Activated CD8-positive, alpha-beta memory T cell treated with anti-CD3 and anti-CD28 coated beads, Interleukin-2, amount 50 U/mL, for 24 hours (primary cell): ENCODE measurements at regions not wholly inside any gene's neighbourhood (a gene's known extent, or its start where the extent isn't known, plus 50 kb on each side); places are given as distances from the start of the nearest gene placed in this dataset.

Experiments
- DNase-seq: peaks from one replicate; pipeline ENCODE4 v3.0.0-alpha.2; 2020; ENCODE audit errors: extremely low read depth

DNA sequence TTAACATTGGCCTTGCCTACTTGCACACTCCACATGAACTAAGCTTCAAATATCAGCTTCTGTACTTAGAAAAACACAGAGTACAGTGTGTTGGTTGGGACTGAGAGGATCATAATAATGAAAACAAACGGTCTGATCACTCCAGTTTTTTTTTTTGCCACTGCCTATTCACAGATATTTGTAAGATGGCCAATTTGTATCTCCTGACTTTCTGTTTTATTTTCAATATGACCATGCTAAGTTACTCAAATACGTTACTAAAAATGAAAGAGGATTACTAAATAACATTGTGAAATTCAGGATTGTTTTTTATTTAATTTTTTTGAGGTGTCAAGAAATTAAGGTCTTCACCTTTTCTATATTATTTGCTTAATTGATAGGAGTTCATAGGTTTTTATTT is 595.1 kb downstream of the TUSC7 start:
- no peak for DNase-seq

DNA sequence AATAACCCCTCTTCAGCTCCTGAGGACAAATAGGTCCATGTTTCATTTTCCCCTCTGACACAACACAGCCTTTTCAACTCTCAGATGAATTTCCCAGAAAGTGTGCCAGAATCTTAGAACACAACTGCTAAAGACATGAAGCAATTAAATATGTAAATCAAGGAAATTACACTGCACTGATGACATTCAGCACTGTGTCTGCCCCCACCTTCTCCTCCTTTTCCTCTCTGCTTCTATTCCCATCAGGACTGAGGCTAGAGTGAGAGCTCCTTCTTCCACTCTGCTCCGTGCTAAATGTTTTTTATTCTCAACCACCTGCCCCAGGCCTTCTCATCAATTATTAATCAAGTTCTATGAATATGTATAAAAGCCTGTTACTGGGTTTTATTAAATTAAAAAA is 596.1 kb downstream of the TUSC7 start:
- no peak for DNase-seq

DNA sequence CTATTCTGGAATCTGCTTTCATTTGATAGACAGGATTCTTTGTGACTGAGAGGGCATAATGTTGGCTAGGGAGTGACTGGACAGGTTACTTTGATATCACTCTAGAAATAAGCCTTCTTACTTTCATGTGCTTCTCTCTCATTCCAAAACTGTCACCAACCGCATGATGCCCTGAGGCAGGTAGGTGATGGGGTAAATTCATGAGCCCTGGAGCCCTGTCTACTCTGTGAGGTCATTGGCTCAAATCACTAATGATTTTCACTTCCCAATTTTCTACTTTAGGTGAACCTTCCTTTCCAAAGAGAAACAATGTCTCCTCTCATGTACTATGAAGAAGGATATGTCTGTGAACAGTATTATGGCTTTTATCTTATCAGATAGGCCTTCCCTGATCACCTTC is 596.7 kb downstream of the TUSC7 start:
- no peak for DNase-seq

DNA sequence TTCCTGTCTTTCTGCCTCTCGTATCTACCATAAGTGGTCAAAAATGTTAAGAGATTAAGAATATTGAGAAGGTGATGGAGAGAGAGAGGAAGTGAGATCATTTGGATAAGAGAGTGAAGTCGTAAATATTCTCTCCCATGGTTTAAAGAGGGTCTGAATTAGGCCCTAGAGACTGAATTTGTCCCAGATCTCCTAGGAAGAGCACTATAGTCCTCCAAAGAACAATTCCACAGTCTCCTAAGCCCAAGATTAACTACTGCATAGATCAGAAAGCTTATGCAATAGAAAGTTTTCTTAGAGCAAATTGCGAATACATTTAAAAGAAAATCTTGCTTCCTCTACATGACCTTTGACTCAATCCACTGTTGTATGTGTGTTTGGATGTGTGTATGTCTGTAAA is 598.8 kb downstream of the TUSC7 start:
- DNase-seq, result no peak

DNA sequence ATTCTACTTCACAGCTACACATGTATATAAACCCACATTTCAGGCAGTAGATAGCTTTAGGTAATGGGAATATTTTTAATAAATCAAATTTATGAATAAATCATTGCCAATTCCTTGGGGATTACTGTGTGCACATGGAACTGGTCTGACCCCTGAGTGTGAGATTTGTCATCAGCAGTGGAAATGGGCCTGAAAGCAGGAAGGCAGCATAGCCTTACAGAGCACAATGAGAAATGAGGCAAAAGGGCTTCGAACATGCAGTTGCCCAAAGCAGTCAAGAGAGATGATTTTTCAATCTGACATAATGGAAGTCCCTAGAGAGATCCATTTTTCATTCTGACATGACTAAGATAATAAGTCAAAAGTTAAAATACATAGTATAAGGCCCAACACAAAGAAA is 599.2 kb downstream of the TUSC7 start:
- DNase-seq, result no peak

DNA sequence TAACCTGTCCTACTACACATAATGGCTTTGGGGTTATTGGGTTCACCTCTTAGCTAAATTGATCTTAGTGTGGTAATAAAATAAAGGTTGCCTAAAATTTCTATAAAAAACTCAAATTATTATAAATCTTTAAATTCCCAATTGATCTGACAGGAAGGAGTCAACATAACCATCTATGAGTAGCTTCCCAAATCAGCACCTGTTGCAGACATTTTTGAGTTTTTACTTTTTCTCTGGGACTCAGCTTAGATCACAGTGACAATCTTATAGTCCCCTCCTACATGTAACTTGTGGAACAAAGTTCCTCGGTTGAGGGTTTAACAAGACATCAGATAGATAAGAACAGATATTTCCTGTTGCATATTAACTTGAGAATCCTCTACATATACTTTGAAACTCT is 601.0 kb downstream of the TUSC7 start:
- no peak for DNase-seq

DNA sequence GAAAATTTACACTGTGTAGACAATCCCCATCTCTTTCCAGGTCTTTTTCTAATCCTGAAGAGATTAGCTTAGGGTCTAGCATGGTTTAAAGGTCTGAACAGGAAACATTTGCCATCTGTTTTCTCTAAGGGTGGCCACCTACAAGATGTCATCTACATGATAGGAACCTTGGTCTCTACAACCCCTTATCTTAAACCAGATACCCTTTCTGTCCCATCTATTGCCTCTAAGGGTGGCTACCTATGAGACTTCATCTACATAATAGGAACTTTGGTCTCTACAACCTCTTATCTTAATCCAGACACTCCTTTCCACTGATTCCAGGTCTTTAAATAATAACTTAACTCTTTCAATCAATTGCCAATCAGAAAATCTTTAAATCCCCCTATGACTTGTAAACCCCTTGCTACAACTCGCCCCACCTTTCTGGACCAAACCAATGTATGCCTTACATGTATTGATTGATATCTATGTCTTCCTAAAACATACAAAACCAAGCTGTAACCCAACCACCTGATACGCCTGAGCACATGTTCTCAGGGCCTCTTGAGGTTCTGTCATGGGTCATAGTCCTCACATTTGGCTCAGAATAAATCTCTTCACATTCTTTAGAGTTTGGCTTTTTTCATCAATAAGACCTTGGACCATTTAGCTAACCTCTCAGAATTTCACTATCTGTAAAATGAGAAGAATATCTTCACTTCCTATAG is 605.0 kb downstream of the TUSC7 start:
- no peak for DNase-seq

DNA sequence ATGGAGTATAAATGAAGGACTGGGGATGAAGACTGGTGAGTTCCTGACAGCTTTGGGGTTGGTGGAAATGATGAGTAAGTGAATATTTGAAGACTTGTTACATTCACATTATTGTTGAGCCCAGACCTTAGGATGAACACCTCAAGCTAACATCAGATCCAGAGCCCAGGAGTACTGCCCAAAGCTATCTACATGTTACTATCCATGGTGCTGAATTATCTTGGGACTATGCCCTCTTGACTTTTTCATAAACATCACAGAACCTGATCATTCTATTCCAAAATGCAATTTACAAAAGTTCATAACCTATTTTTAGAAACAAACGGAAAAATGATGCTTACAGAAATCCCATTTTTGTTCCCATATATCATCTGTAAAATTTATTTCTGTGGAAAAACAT is 613.3 kb downstream of the TUSC7 start:
- no peak for DNase-seq

DNA sequence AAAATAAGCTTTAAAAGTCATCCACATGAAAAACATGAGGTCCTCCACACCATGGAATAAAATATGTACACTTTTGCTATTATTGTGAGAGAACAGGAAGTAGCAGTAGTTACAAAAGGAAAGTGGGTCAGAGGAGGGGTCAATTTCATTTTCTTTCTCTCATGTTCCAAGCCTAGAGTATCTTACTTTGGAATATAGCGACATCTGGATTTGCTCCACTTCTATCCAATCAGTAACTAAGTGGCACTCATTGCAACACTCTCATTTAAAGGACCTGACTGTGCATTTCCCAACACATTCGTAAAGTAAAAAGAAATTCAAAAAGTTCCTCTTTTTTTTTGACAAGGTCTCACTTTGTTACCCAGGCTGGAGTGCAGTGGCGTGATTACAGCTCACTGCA is 637.3 kb downstream of the TUSC7 start:
- DNase-seq, result no peak

DNA sequence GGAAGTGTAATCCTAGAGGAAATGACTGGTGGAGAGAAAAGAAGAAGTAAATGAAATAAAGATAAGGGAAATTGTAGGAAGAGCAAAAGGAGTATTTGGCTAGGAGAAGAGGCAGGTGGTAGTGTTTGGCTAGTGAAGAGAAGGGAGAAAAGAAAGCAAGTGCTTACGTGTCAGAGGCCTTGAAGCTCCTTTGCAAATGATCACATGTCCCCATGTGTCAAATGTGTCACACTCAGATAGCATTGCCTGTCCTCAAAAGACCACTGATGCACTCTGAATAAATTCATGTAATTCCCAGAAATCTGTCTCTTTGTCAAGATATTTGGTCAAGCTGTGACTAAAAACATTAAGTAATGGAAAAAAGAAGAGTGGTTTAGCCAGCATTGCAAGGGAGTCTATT is 639.3 kb downstream of the TUSC7 start:
- DNase-seq, result no peak

DNA sequence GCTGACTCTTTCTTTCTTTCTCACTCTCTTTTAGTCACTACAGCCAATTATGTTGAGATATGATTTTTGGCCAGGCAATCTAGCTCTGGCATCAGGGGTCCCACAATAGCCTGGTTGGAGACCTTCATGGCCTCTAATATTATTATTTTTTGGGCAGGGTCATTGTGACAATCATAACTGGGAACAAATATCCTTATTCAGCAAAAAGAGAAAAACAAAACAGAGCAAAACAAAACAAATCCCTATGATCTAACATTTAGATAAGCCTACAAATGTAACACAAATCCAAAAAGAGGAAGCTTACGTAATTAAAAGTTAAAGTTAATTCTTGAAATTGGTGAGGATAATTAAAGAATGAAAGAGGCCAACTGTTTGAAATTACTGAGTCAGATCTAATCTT is 640.0 kb downstream of the TUSC7 start:
- no peak for DNase-seq

DNA sequence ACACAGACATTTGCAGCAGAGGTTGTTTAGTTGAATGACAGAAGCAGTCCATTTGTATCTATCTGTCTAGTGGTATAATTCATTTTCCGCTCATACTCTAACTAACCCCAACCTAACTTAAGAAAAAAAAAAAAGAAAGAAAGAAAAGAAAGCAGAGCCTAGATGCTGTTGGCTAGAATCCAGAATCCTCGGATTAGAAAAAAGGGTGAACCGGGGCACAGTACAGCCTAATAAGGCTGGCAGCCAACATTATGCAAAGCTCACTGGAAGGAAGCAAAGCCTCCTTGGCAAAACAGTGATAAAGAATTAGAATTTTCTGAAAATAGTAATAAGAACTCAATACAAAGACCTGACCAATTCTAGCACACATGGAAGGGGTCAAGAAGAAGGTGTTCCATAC is 640.8 kb downstream of the TUSC7 start:
- no peak for DNase-seq

DNA sequence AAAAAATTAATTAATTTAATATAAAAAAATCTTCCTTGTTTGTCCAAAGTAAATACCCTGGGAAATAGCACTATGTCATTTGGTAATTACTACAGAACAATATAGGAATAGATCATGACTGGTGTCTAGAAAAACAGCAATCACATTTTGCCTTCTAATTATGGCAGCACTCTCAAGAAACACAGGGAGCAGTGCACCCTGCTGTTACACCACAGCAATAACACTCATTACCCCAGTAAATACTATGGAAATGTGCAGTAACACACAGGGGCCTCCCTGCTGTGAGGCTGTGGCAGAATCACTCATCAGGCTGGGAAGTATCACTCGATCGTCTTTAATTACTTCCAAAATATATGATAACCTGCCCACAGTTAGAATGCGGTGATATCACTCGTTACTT is 646.0 kb downstream of the TUSC7 start:
- no peak for DNase-seq

DNA sequence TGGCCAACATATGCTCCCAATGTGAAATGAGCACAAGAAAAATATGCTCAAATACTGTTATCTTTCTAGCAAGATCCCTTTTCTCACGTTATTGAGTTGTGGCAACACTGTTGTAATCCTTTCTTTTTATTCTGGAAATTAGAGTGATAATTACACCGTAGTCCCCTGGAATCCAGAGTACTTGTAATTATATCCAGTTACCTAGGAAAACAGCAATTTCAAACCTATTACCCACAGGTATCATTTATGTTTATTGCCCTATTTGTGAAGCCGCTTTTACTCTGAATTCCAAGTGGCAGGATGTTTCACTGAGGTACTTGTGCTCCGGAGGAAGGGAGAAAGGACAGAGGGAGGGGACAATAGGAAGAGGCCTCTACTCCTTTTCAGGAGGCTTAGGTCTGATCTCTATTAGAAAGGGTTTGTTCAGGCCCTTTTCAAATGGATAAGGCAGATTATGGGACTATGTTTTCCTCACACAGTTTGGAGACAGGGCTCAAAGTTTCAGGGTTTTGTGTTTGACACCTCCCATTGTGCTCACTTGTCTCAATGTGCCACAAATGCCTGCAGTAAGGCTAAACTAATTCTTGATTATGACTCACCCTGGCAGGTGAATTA is 646.6 kb downstream of the TUSC7 start:
- no peak for DNase-seq

DNA sequence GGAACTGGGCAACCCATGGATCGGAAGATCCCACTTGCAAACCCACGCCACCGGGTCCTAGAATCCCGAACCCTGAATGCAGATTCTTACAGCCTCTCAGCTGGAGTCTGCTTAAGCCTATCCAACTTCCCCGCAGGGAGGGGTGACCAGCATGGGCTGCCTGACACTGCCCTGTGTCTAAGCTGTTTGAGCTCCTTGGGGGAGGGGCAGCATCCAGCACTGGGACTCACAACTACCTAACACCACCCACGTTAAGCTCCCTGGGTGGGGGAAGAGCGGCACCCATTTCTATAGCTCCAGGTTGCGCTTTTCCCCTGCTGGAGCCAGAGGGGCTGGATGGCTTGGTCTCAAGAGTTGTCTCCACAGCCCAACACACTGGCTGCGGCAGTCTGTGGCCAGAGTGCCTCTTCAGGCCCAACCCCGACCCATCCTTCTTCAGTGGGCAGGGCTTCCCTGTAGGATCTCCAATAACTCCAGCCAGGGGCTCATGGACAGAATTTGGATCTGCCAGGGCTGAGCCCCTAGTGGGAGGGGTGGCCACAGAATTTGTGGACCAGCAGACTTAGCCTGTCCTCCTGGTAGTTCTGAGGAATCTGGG is 649.2 kb downstream of the TUSC7 start:
- no peak for DNase-seq

DNA sequence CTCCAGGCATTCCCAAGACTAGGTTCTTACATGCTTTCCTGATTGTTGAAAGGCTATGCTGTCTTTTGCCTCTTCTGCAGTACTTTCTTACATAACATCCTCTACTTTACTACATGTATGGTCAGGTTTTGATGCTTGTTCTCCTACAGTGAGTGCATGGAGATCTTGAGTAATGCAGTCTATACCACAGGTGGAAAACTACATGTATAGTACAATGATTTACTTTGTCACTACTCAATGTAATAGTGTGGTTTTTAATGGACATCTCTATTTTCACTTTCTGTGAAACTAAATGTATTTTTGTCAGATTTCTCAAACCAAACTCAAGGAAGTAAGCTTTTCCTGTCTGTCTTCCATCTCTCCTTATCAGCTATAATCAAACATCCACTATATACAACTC is 657.0 kb downstream of the TUSC7 start:
- DNase-seq, result no peak

DNA sequence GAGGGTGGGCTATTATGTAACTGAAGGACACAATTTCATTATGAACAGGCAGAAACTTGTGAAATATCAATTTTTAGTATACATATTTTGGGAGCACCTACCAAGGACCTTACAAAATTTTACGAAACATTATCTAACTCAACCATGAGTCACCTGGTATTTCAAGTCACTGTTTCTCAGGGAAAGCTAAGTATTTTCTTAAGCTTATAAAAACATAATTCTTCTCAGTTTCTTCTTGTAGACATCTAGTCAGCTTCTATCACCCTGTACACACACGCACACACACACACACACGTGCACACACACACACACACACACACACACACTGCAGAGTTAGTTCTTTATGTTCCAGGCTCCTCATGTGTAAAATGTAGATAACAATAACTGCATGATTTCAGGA is 658.3 kb downstream of the TUSC7 start:
- no peak for DNase-seq

DNA sequence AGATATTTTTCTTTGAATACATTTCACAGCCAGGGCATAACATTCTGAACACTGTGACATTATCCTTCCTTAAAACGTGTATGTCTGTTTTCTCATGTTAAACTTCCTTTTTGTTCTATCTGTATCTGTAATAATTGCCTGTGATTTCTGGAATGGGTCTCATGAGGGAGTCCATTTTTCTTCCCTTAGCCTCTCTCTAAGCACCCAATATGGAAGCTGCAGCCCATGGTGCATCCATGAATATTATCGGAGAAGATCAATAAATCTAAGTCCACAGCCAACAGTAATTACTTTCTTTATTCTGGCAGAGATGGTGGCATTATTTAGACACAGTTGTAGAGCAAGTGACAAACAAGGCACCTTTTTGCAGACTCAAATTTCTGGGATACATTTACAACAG is 671.1 kb downstream of the TUSC7 start:
- DNase-seq, result no peak

DNA sequence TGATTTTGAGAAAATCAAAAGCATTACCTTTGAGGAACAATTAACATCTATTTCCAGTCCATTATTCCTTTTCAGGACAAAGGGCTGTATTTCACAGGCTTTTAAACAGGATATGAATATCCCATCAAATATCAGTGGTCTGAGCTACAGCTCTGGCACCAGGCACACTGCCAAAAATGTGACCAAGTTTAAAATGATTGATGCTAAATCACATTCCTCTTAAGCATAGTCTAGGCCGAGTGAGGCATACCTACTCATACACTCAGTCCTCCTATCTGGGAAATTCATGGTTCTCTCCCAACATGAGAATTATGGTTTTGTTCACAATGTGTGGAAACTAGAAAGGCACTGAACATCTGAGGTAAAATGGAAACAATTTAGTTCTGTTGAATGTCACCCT is 683.5 kb downstream of the TUSC7 start:
- DNase-seq, result no peak

DNA sequence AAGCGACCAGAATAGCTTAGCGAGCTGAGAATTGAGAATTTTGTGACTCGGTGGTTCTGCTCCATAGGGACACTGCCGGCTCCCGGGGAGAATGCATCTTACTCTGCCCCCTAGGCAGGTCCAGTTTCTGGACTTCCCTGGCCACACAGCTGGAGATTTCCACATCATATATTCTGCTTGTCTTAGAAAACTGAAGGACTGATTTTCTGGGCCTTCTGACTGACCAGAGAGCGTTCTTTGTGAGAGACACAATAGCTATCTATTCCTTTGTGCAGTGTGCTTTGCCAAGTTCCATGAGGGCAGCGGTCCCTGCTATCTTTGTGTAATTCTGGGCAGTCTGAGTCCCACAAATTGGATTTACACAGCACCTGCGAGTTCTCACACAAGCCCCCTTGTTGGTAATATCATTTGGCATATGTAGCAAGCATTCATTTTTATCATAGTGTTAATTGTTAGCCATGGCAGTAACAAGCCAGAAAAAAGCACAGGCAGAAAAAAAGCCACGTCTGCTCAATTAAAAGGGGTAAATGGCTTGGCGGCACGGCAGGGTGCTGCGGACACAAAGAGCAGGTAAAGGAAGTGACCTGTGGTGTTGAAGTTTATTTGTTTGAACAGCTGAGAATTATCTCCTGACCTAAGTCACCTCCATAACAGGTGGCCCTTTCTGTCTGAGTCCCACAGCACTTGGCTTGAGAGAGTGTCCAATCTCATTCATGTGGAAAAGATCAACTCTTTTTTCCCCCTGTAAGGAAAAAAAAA is 688.7 kb downstream of the TUSC7 start:
- no peak for DNase-seq

DNA sequence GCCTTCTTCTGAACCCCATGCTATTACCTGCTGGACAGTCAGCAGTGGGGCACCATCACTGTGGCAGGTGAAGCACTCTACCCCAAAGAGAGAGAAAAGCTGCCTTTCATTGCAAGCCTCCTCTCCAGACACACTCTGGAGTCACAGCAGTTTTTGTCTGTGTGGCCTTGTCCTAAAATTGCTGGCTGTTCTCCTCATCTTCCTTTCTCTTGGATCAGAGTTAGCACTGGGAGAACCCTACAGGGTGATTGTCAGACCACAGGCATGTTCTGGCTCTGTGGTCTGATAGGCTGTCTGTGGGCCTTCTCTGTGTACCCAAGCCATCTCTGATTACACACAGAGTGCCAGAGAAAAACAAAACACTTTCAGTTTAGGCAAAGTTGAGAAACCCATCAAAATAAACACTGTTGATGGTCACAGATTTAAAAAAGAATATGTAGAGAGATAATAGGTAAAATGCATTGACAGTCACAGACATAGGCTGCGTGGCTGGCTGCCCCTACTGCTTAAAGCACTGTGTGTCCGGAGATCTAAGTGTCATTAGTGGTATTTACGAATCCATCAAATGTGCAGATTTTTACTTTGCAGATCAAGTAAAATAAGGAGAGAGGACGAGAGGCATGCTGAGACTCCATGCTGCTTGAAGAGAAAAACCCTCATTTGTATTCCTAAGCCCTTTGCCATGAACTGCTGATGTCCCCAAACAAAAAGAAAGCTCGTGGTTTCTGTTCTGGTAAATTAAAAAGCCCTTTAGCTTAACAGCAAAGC is 689.9 kb downstream of the TUSC7 start:
- DNase-seq, result no peak

DNA sequence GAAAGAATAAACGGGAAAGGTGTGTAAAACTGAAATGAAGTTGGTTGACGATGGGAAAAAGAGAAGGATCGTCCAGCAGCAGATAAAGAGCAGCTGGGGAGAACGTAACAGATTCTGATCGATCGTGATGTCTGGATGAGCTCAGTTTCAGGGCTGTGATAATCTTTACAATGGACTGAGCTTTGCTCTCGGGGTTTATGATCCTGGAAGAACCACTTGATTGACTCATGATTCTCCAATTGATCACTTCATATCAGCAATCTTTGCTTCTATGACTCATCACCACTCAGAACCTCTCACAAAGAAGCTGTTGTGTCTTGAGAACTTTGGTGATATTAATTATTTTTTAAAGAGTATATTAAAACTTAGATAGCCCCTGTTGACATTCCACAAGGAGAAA is 690.7 kb downstream of the TUSC7 start:
- no peak for DNase-seq
